Smooth muscle cell (in vitro differentiated cells): ENCODE measurements at regions not wholly inside any gene's neighbourhood (a gene's known extent, or its start where the extent isn't known, plus 50 kb on each side); places are given as distances from the start of the nearest gene placed in this dataset.

Experiments used
- DNase-seq: peaks from one replicate; lab custom pipeline; 2025; ENCODE audit not compliant: unreplicated experiment; lab: John Stamatoyannopoulos, UW
- H2AFZ ChIP-seq: fragments of 200-600 bp; sonication (generic); 2 replicates; pipeline ENCODE4 v1.6.0; 2016; ENCODE audit warnings: antibody characterized with exemption, low read depth, mild to moderate bottlenecking
- H3F3A ChIP-seq: fragments of 200-600 bp; sonication (generic); 2 replicates; pipeline ENCODE4 v1.6.0; 2017; ENCODE audit warnings: antibody characterized with exemption, low read depth
- H3K27ac ChIP-seq: fragments of 200-600 bp; sonication (generic); 2 replicates; pipeline ENCODE4 v1.5.1; 2016; ENCODE audit warnings: low read depth, mild to moderate bottlenecking
- H3K27me3 ChIP-seq: fragments of 200-600 bp; sonication (generic); 2 replicates; pipeline ENCODE4 v1.6.1; 2016; ENCODE audit warnings: low read depth, mild to moderate bottlenecking
- H3K36me3 ChIP-seq: fragments of 200-600 bp; sonication (generic); 2 replicates; pipeline ENCODE4 v1.5.1; 2016; ENCODE audit warnings: low read depth
- H3K4me1 ChIP-seq: fragments of 200-600 bp; sonication (generic); 2 replicates; pipeline ENCODE4 v1.5.1; 2016; ENCODE audit warnings: low read depth
- H3K4me2 ChIP-seq: fragments of 200-600 bp; sonication (generic); 2 replicates; pipeline ENCODE4 v1.6.0; 2016; ENCODE audit warnings: mild to moderate bottlenecking
- H3K4me3 ChIP-seq: fragments of 200-600 bp; sonication (generic); 2 replicates; pipeline ENCODE4 v1.5.1; 2016; ENCODE audit warnings: mild to moderate bottlenecking
- H3K79me2 ChIP-seq: fragments of 200-600 bp; sonication (generic); 2 replicates; pipeline ENCODE4 v1.6.0; 2016; ENCODE audit warnings: low read depth, mild to moderate bottlenecking
- H3K9ac ChIP-seq: fragments of 200-600 bp; sonication (generic); 2 replicates; pipeline ENCODE4 v1.6.0; 2016; ENCODE audit warnings: low read depth
- H3K9me3 ChIP-seq: fragments of 200-600 bp; sonication (generic); replicated peaks from 2 replicates; pipeline ENCODE4 v1.5.1; 2016; ENCODE audit warnings: low read depth
- H4K20me1 ChIP-seq: fragments of 200-600 bp; sonication (generic); 2 replicates; pipeline ENCODE4 v1.6.0; 2016; ENCODE audit warnings: low read depth
- CTCF ChIP-seq: fragments of 200-600 bp; sonication (generic); IDR thresholded peaks from 2 replicates; pipeline ENCODE4 v1.5.1; 2017; ENCODE audit warnings: borderline replicate concordance, mild to moderate bottlenecking, antibody characterized with exemption; ENCODE audit not compliant: insufficient read depth, poor library complexity, severe bottlenecking
- WGBS: methylation state at CpG from one replicate; pipeline ENCODE4 v1.1.7; 2016; ENCODE audit warnings: low lambda C conversion rate; 5-methylcytosine and 5-hydroxymethylcytosine counted together

GRCh38 chr20:60760256-60761000, 491.6 kb upstream of the CDH4 start:
- H2AFZ ChIP-seq = no peak overlapping the region
- no peak overlapping the region for H3K4me2 ChIP-seq
- DNase-seq = no peak
- H3K79me2 ChIP-seq = no peaks in the 10 kb centered on the region
- no peak overlapping the region for H3K9ac ChIP-seq
- no peaks in the 10 kb centered on the region for H3K9me3 ChIP-seq
- H3K4me3 ChIP-seq = no peak overlapping the region
- no peak for TF ChIP-seq CTCF
- H4K20me1 ChIP-seq = no peaks in the 10 kb centered on the region
- H3F3A ChIP-seq = no peaks in the 10 kb centered on the region
- H3K27me3 ChIP-seq = no peaks in the 10 kb centered on the region
- 91% methylated on average over 6 of the region's 6 CpGs for WGBS
- H3K36me3 ChIP-seq = no peaks in the 10 kb centered on the region
- no peaks in the 10 kb centered on the region for H3K4me1 ChIP-seq
- H3K27ac ChIP-seq = no peak overlapping the region

GRCh38 chr20:60761056-60761455, 491.0 kb upstream of the CDH4 start:
- H3K79me2 ChIP-seq = no peaks in the 10 kb centered on the region
- H3K4me1 ChIP-seq = no peaks in the 10 kb centered on the region
- H3F3A ChIP-seq = no peaks in the 10 kb centered on the region
- no peak overlapping the region for H3K9ac ChIP-seq
- H3K4me3 ChIP-seq = no peak overlapping the region
- DNase-seq = no peak
- TF ChIP-seq CTCF = no peak
- WGBS = 84% methylated on average over 9 of the region's 9 CpGs
- no peaks in the 10 kb centered on the region for H4K20me1 ChIP-seq
- H3K36me3 ChIP-seq = no peaks in the 10 kb centered on the region
- no peak overlapping the region for H3K27ac ChIP-seq
- no peaks in the 10 kb centered on the region for H3K27me3 ChIP-seq
- no peaks in the 10 kb centered on the region for H3K9me3 ChIP-seq
- H3K4me2 ChIP-seq = no peak overlapping the region
- no peak overlapping the region for H2AFZ ChIP-seq

GRCh38 chr20:60762386-60762785, 489.7 kb upstream of the CDH4 start:
- no peak overlapping the region for H3K9ac ChIP-seq
- no peaks in the 10 kb centered on the region for H3K36me3 ChIP-seq
- WGBS = 94% methylated on average over 6 of the region's 6 CpGs
- no peak overlapping the region for H2AFZ ChIP-seq
- no peak overlapping the region for H3K4me2 ChIP-seq
- no peak for TF ChIP-seq CTCF
- no peaks in the 10 kb centered on the region for H3K79me2 ChIP-seq
- H3K9me3 ChIP-seq = no peaks in the 10 kb centered on the region
- H3K27me3 ChIP-seq = no peaks in the 10 kb centered on the region
- H4K20me1 ChIP-seq = no peaks in the 10 kb centered on the region
- H3K4me3 ChIP-seq = no peak overlapping the region
- H3K4me1 ChIP-seq = no peaks in the 10 kb centered on the region
- no peak for DNase-seq
- no peak overlapping the region for H3K27ac ChIP-seq
- H3F3A ChIP-seq = no peaks in the 10 kb centered on the region

- Histone ChIP-seq H3K27me3 (no peaks in the 10 kb centered on the region), H3K4me1 (no peaks in the 10 kb centered on the region), H3K9ac (no peak overlapping the region), H3K36me3 (no peaks in the 10 kb centered on the region), H3K79me2 (no peaks in the 10 kb centered on the region), H3K27ac (no peak overlapping the region), H3K4me3 (no peak overlapping the region), H3K9me3 (no peaks in the 10 kb centered on the region), H3F3A (no peaks in the 10 kb centered on the region), H2AFZ (no peak overlapping the region), H4K20me1 (no peaks in the 10 kb centered on the region), H3K4me2 (no peak overlapping the region)
- WGBS = 70% methylated on average over 4 of the region's 4 CpGs
- TF ChIP-seq CTCF = no peak
- DNase-seq = no peak
Measured at GRCh38 chr20:60764328-60764727, 487.7 kb upstream of the CDH4 start.
